Stomach (tissue), 8 donors: ENCODE measurements at regions not wholly inside any gene's neighbourhood (a gene's known extent, or its start where the extent isn't known, plus 50 kb on each side); places are given as distances from the start of the nearest gene placed in this dataset.

Source experiments
- DNase-seq, 2 donors: peaks; one replicate each; pipeline versions ENCODE4 v3.0.0 to v3.0.0-alpha.2; 2013 to 2019
- H3K27ac ChIP-seq, 5 donors: fragments of 200-600 bp in 4 of 5; sonication (generic) in 4 of 5; one replicate each; pipeline ENCODE4 v1.5.1; 2013 to 2019; ENCODE audit warnings: mild to moderate bottlenecking in 1 of 5, moderate library complexity in 1 of 5
- H3K27me3 ChIP-seq, 3 donors: fragments of 200-600 bp; sonication (generic); one replicate each; pipeline ENCODE4 v1.5.1; 2017 to 2019; ENCODE audit warnings: mixed run types in 1 of 3
- H3K36me3 ChIP-seq, 4 donors: fragments of 200-600 bp; sonication (generic); 1 replicate in 3 of 4; 2 replicates in 1 of 4; pipeline ENCODE4 v1.5.1; 2016 to 2019
- H3K4me1 ChIP-seq, 4 donors: fragments of 200-600 bp; sonication (generic); one replicate each; pipeline ENCODE4 v1.5.1; 2016 to 2019
- H3K4me3 ChIP-seq, 4 donors: fragments of 200-600 bp; sonication (generic) in 3 of 4; one replicate each; pipeline ENCODE4 v1.5.1; 2016 to 2019; ENCODE audit warnings: mild to moderate bottlenecking in 1 of 4
- H3K9me3 ChIP-seq, 4 donors: fragments of 200-600 bp; sonication (generic); one replicate each; pipeline ENCODE4 v1.5.1; 2016 to 2019
- CTCF ChIP-seq, 7 experiments: fragments of 450-650 bp in 4 of 7; fragments of 200-600 bp in 3 of 7; sonication (generic) in 3 of 7; IDR thresholded peaks; one replicate each; pipeline ENCODE4 v1.5.1; 2016 to 2019; ENCODE audit warnings: antibody characterized with exemption in 7 of 7, control low read depth in 2 of 7, mild to moderate bottlenecking in 1 of 7
- EP300 ChIP-seq: sonication (generic); formaldehyde crosslinking; IDR thresholded peaks from one replicate; pipeline ENCODE4 v1.6.1; 2017; ENCODE audit warnings: antibody characterized with exemption
- POLR2A ChIP-seq, 4 donors: fragments of 450-650 bp; IDR thresholded peaks; one replicate each; pipeline ENCODE4 v1.6.1; 2016; ENCODE audit warnings: antibody characterized with exemption in 4 of 4, control low read depth in 2 of 4, mild to moderate bottlenecking in 1 of 4, moderate library complexity in 1 of 4
- POLR2AphosphoS5 ChIP-seq, 3 donors: sonication (generic); formaldehyde crosslinking; IDR thresholded peaks; one replicate each; pipeline ENCODE4 v1.6.1; 2016; ENCODE audit warnings: antibody characterized with exemption in 3 of 3
- WGBS, 5 donors: extraction: QIAGEN DNeasy Blood & Tissue Kit in 3 of 5; methylation state at CpG; one replicate each; pipeline versions ENCODE4 v1.1.5 to v1.1.7; 2013 to 2018; 5-methylcytosine and 5-hydroxymethylcytosine counted together
- intact Hi-C: fragments of 100-400 bp; cut with DNase I; formaldehyde crosslinking; loops from one replicate; pipeline ENCODE4 v1.15.1; 2023; ENCODE audit warnings: low total_unique reads
- donor health status: healthy with polysubstance abuse.
- donor health status: Bipolar disorder and iron deficiency.
- donor health status: healthy.

GRCh38 chr10:78459639-78460037, 426.0 kb downstream of the RPS24 start:
- peaks cover 0 to 24% (median 8%) of the 10 kb centered on the region in 4 donors for H3K4me1 ChIP-seq
- intact Hi-C loops: no loop called here
- no peak for TF ChIP-seq EP300
- TF ChIP-seq POLR2AphosphoS5 (IDR thresholded peaks at IDR 0.05): no peak
- TF ChIP-seq POLR2A (IDR thresholded peaks at IDR 0.05): no peak
- no peak overlapping the region for H3K27ac ChIP-seq
- DNase-seq: no peak
- 86 to 100% (median 98%) methylated on average over 3 of the region's 3 CpGs for WGBS, 5 donors
- no peaks in the 10 kb centered on the region for H3K9me3 ChIP-seq
- no peaks in the 10 kb centered on the region for H3K27me3 ChIP-seq
- H3K4me3 ChIP-seq: no peak overlapping the region
- no peaks in the 10 kb centered on the region for H3K36me3 ChIP-seq

GRCh38 chr10:78460204-78460603, 426.5 kb downstream of the RPS24 start:
- no peak for DNase-seq
- no peak overlapping the region for H3K27ac ChIP-seq
- no peaks in the 10 kb centered on the region for H3K27me3 ChIP-seq
- peaks cover 0 to 24% (median 7%) of the 10 kb centered on the region in 4 donors for H3K4me1 ChIP-seq
- no peaks in the 10 kb centered on the region for H3K9me3 ChIP-seq
- H3K4me3 ChIP-seq: no peak overlapping the region
- H3K36me3 ChIP-seq: no peaks in the 10 kb centered on the region
- TF ChIP-seq POLR2A (IDR thresholded peaks at IDR 0.05) (no peak), CTCF (IDR thresholded peaks at IDR 0.05) (no peak), POLR2AphosphoS5 (IDR thresholded peaks at IDR 0.05) (no peak), EP300 (no peak)
- intact Hi-C loops: no loop called here

GRCh38 chr10:78461333-78461732, 427.7 kb downstream of the RPS24 start:
- Histone ChIP-seq H3K27ac (no peak overlapping the region), H3K4me1 (peaks cover 0 to 24% (median 5%) of the 10 kb centered on the region in 4 donors), H3K4me3 (no peak overlapping the region), H3K36me3 (no peaks in the 10 kb centered on the region), H3K27me3 (no peaks in the 10 kb centered on the region), H3K9me3 (no peaks in the 10 kb centered on the region)
- 87 to 96% (median 93%) methylated on average over 4 of the region's 4 CpGs for WGBS, 5 donors
- TF ChIP-seq POLR2AphosphoS5 (IDR thresholded peaks at IDR 0.05): no peak
- TF ChIP-seq POLR2A (IDR thresholded peaks at IDR 0.05): no peak
- no peak for TF ChIP-seq CTCF (IDR thresholded peaks at IDR 0.05)
- no peak for TF ChIP-seq EP300
- DNase-seq: no peak
- intact Hi-C loops: no loop called here

GRCh38 chr10:78462176-78462575, 428.5 kb downstream of the RPS24 start:
- H3K4me3 ChIP-seq: no peak overlapping the region
- DNase-seq: peak in 1 of 2 donors; percentile 16
- peaks cover 0 to 24% (median 5%) of the 10 kb centered on the region in 4 donors for H3K4me1 ChIP-seq
- no peaks in the 10 kb centered on the region for H3K27me3 ChIP-seq
- H3K27ac ChIP-seq: no peak overlapping the region
- TF ChIP-seq CTCF (IDR thresholded peaks at IDR 0.05): no peak
- TF ChIP-seq POLR2AphosphoS5 (IDR thresholded peaks at IDR 0.05): no peak
- no peak for TF ChIP-seq EP300
- TF ChIP-seq POLR2A (IDR thresholded peaks at IDR 0.05): no peak
- H3K36me3 ChIP-seq: no peaks in the 10 kb centered on the region
- intact Hi-C loops: no loop called here
- no peaks in the 10 kb centered on the region for H3K9me3 ChIP-seq
- WGBS, 5 donors: 64 to 85% (median 79%) methylated on average over 4 of the region's 4 CpGs

GRCh38 chr10:78462726-78463228, 429.1 kb downstream of the RPS24 start:
- Histone ChIP-seq H3K9me3 (no peaks in the 10 kb centered on the region), H3K27ac (no peak overlapping the region), H3K4me3 (no peak overlapping the region), H3K27me3 (no peaks in the 10 kb centered on the region), H3K36me3 (no peaks in the 10 kb centered on the region), H3K4me1 (peaks cover 0 to 18% (median 3%) of the 10 kb centered on the region in 4 donors)
- intact Hi-C loops: no loop called here
- DNase-seq: peak in 1 of 2 donors; percentile 22
- TF ChIP-seq CTCF (IDR thresholded peaks at IDR 0.05) (no peak), POLR2AphosphoS5 (IDR thresholded peaks at IDR 0.05) (no peak), EP300 (no peak), POLR2A (IDR thresholded peaks at IDR 0.05) (no peak)
- WGBS, 5 donors: 68 to 82% (median 74%) methylated on average over 7 of the region's 7 CpGs
